EH (cell line): ENCODE measurements at regions not wholly inside any gene's neighbourhood (a gene's known extent, or its start where the extent isn't known, plus 50 kb on each side); places are given as distances from the start of the nearest gene placed in this dataset.
"Not testable (repeated sequence)": the region's sequence is repeated elsewhere in the genome, so short reads cannot be mapped to it uniquely, and the experiment has no call there.

Experiments
- DNase-seq: peaks from one replicate; pipeline ENCODE4 v3.0.0-alpha.2; 2015; ENCODE audit warnings: low read depth

GRCh38 chr1:230556453-230556852, 85.8 kb upstream of the COG2 start:
- DNase-seq = no peak

GRCh38 chr1:230555814-230556213, 86.5 kb upstream of the COG2 start:
- DNase-seq = no peak

GRCh38 chr1:230552880-230553279, 89.4 kb upstream of the COG2 start:
- DNase-seq = no peak

- DNase-seq = not testable (repeated sequence)
These were observed 91.3 kb upstream of the COG2 start for GRCh38 chr1:230550945-230551344.

- DNase-seq = no peak
These were observed 91.9 kb upstream of the COG2 start for GRCh38 chr1:230550428-230550827.

- no peak for DNase-seq
These were observed 92.7 kb upstream of the COG2 start for GRCh38 chr1:230549625-230550024.

GRCh38 chr1:230548997-230549396, 93.3 kb upstream of the COG2 start:
- DNase-seq = no peak

GRCh38 chr1:230548357-230548756, 93.9 kb upstream of the COG2 start:
- DNase-seq = no peak

GRCh38 chr1:230545181-230545580, 97.1 kb upstream of the COG2 start:
- DNase-seq = no peak

- no peak for DNase-seq
These were observed 97.5 kb upstream of the COG2 start for GRCh38 chr1:230544758-230545157.

- no peak for DNase-seq
These were observed 99.2 kb upstream of the COG2 start for GRCh38 chr1:230543085-230543484.

GRCh38 chr1:230542681-230543080, 99.6 kb upstream of the COG2 start:
- DNase-seq = no peak

- peak; percentile 11 for DNase-seq
These were observed 100.2 kb upstream of the COG2 start for GRCh38 chr1:230542054-230542453.

- DNase-seq = no peak
These were observed 101.0 kb upstream of the COG2 start for GRCh38 chr1:230541306-230541705.

- no peak for DNase-seq
These were observed 101.7 kb upstream of the COG2 start for GRCh38 chr1:230540421-230541155.

GRCh38 chr1:230537456-230537855, 104.8 kb upstream of the COG2 start:
- no peak for DNase-seq

GRCh38 chr1:230536641-230537155, 105.6 kb upstream of the COG2 start:
- DNase-seq = no peak

- no peak for DNase-seq
These were observed 108.1 kb upstream of the COG2 start for GRCh38 chr1:230534224-230534623.

- no peak for DNase-seq
These were observed 105.0 kb upstream of the PGBD5 start for GRCh38 chr1:230531103-230531502.

GRCh38 chr1:230519246-230519645, 93.1 kb upstream of the PGBD5 start:
- DNase-seq = no peak

- no peak for DNase-seq
These were observed 92.4 kb upstream of the PGBD5 start for GRCh38 chr1:230518511-230518910.

- DNase-seq = no peak
These were observed 91.7 kb upstream of the PGBD5 start for GRCh38 chr1:230517786-230518185.

GRCh38 chr1:230517326-230517725, 91.2 kb upstream of the PGBD5 start:
- no peak for DNase-seq

- no peak for DNase-seq
These were observed 90.8 kb upstream of the PGBD5 start for GRCh38 chr1:230516889-230517288.
